Epithelial cell of proximal tubule (primary cell): ENCODE measurements at regions not wholly inside any gene's neighbourhood (a gene's known extent, or its start where the extent isn't known, plus 50 kb on each side); places are given as distances from the start of the nearest gene placed in this dataset.
"Not testable (repeated sequence)": the region's sequence is repeated elsewhere in the genome, so short reads cannot be mapped to it uniquely, and the experiment has no call there.

Source experiments
- DNase-seq: peaks from one replicate; pipeline ENCODE4 v3.0.0-alpha.2; 2011; ENCODE audit warnings: low read depth
- H3K4me3 ChIP-seq: 2 replicates; pipeline ENCODE4 v1.5.1; 2011; ENCODE audit warnings: low read depth, mild to moderate bottlenecking, low read length
- CTCF ChIP-seq: conservative IDR thresholded peaks from 2 replicates; pipeline ENCODE4 v1.5.1; 2012; ENCODE audit warnings: low read depth, mild to moderate bottlenecking, low read length

DNA sequence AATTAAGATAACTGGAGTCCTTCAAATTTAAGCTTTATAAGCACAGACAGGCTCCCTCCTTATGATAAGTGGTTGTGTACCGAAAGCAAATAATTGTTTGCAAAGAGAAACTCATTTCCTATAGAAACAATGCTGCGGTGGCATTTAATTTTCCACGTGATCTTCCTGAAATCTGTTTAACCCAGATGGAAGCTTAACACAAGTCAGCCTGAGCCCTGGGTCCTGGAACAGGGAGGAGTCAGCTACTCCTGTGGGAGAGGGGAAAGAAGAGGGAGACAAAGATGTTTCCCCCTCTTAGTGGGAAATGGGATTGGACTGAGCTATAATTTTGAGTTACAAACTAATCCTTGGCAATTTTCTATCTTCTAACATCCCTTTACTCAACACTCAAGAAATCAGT lies 136.5 kb downstream of the ELOVL4 start:
- DNase-seq: no peak
- TF ChIP-seq CTCF: no peak
- H3K4me3 ChIP-seq: no peak overlapping the region

GRCh38 chr6:79810185-79810705 lies 137.1 kb downstream of the ELOVL4 start:
- DNase-seq: no peak

DNA sequence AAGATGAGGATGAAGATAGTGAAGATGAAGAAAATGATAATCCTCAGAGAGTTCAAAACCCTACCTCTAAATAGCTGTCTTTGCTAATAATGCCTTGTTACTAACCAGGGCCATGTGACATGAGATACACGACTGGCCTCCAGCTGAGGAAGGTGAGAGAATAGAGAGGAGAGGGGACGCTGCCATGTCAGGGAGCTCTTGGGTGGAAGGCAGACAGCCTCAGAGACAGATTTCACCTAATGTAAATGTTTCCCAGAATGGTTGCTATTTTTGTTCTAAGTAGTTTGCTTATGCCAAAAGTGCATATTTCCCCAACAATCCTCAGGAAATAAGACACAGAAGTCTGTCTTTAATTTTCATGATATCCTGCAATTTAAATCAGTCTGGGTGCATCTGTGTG lies 138.4 kb downstream of the ELOVL4 start:
- no peak for TF ChIP-seq CTCF
- DNase-seq: no peak
- H3K4me3 ChIP-seq: no peak overlapping the region

More at GRCh38 chr6:79810185-79810705, 137.1 kb downstream of the ELOVL4 start:
- no peak overlapping the region for H3K4me3 ChIP-seq
- no peak for TF ChIP-seq CTCF

- H3K4me3 ChIP-seq, DNase-seq: not testable (repeated sequence)
Measured at GRCh38 chr6:79806661-79807060, 140.7 kb downstream of the ELOVL4 start.

DNA sequence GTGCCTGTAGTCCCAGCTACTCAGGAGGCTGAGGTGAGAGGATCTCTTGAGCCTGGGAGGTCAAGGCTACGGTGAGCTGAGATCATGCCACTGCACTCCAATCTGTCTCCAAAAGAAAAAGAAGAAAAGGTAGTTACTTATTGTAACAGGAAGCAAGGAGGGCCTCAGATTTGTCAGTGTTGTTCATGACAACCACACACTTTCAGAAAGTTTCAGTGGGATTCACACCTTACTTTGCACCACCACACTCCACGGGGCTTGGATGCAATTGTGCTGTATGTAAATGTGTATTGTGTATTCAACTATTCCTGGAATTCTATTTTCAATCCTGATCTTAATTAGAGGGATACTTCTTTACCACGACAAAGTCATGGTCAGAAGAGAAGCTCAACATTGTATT lies 142.6 kb downstream of the ELOVL4 start:
- no peak for TF ChIP-seq CTCF
- H3K4me3 ChIP-seq: no peak overlapping the region
- no peak for DNase-seq

DNA sequence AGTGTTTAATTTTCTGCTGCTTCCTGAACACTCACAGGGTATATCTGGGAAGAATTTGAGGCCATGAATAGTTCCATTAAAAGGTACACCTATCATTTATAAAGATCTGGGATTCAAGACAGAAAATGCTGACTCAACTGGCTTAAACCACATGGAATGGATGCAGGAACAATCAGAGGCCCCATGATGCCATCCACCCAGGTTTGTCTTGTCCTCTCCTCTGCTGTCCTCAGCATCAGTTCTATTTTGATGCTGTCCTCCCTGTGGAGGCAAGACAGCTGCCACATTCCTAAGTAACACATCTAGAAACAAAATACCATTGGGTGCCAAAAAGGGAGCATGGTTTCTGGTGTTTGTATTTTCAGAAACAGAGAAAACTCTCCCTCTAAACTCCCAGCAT lies 143.4 kb downstream of the ELOVL4 start:
- DNase-seq: no peak
- TF ChIP-seq CTCF: no peak

GRCh38 chr6:79802657-79803300 lies 144.6 kb downstream of the ELOVL4 start:
- no peak for DNase-seq
- H3K4me3 ChIP-seq: no peak overlapping the region
- no peak for TF ChIP-seq CTCF

More for the DNA sequence above, 143.4 kb downstream of the ELOVL4 start:
- H3K4me3 ChIP-seq: no peak overlapping the region
